ENCODE measurements at regions not wholly inside any gene's neighbourhood (a gene's known extent, or its start where the extent isn't known, plus 50 kb on each side); places are given as distances from the start of the nearest gene placed in this dataset.

- TF ChIP-seq POLR2AphosphoS5 (IDR thresholded peaks at IDR 0.05; ENCODE audit: low read depth, low read length) (no peak), RFX5 (IDR thresholded peaks at IDR 0.05; ENCODE audit: borderline replicate concordance, low read depth, low read length) (no peak), SP1 (IDR thresholded peaks at IDR 0.05; ENCODE audit: low read depth, low read length) (no peak), CTCF (IDR thresholded peaks at IDR 0.05; ENCODE audit: control extremely low read depth in 1 of 3, insufficient read depth in 1 of 3, low read depth in 1 of 3, low read length in 3 of 3) (no peak), ATF3 (IDR thresholded peaks at IDR 0.05; ENCODE audit: insufficient read depth, low read depth, low read length) (no peak), SIN3A (conservative IDR thresholded peaks at IDR 0.05 in 1 of 2, IDR thresholded peaks at IDR 0.05 in 1 of 2; ENCODE audit: low read depth in 1 of 2, low read length in 2 of 2) (no peak), POLR2A (IDR thresholded peaks at IDR 0.05; ENCODE audit: control extremely low read depth in 1 of 2, low read depth in 2 of 2, low read length in 2 of 2) (no peak), HDAC2 (IDR thresholded peaks at IDR 0.05; ENCODE audit: borderline replicate concordance in 1 of 2, low read depth in 2 of 2, low read length in 2 of 2) (no peak), RNF2 (IDR thresholded peaks at IDR 0.05; ENCODE audit: borderline replicate concordance, low read depth, low read length, missing control alignments, poor library complexity, severe bottlenecking) (no peak), EZH2 (IDR thresholded peaks at IDR 0.05; ENCODE audit: low read depth, low read length, severe bottlenecking) (no peak), TCF12 (IDR thresholded peaks at IDR 0.05; ENCODE audit: low read depth, low read length) (no peak), YY1 (IDR thresholded peaks at IDR 0.05; ENCODE audit: low read depth, low read length) (no peak)
These were observed 1132.2 kb upstream of the FAM98A start for GRCh38 chr2:34731292-34731691.

Data from H1 (cell line).